K562 (cell line): ENCODE measurements at regions not wholly inside any gene's neighbourhood (a gene's known extent, or its start where the extent isn't known, plus 50 kb on each side); places are given as distances from the start of the nearest gene placed in this dataset.

Source experiments
- ATAC-seq: fragments of 200-7000 bp; cut with Tn5 transposase; 3 replicates; pipeline ENCODE4 v1.9.1; 2020; ENCODE audit warnings: moderate library complexity
- BruUV-seq: library from RNA; stranded (reverse); fragments of 400-500 nt; replicated peaks from 2 replicates; lab custom pipeline; 2021; lab: Mats Ljungman, UMichigan
- CTCF ChIA-PET: fragments of 300-600 bp; formaldehyde crosslinking; extraction: SDS; loops from one replicate; lab custom pipeline; 2021; ENCODE audit warnings: low intra/inter-chr PET ratio; lab: Yijun Ruan, JAX
- POLR2A ChIA-PET: fragments of 300-600, 350-650 bp; sonication (Branson Sonifier 250); formaldehyde crosslinking; extraction: SDS; loops from one replicate; lab custom pipeline; 2021; ENCODE audit warnings: antibody characterized with exemption, inconsistent platforms; lab: Yijun Ruan, JAX
- DNase-seq, 4 experiments: peaks; one replicate each; pipeline versions ENCODE4 v3.0.0 to v3.0.0-alpha.2; 2011 to 2018; ENCODE audit warnings: low spot score in 3 of 4, mixed read lengths in 3 of 4; ENCODE audit errors: extremely low read depth in 1 of 4
- FAIRE-seq: peaks from 2 replicates; lab custom pipeline; 2011; peaks lifted over from hg19 to GRCh38; lab: Jason Lieb, UNC
- H2AFZ ChIP-seq: 2 replicates; pipeline ENCODE4 v1.6.0; 2011; ENCODE audit warnings: low read depth, low read length, control low read depth, inconsistent platforms
- H3K27ac ChIP-seq: fragments of 200-600 bp; 3 replicates; pipeline ENCODE4 v1.8.0; 2011; ENCODE audit warnings: low read depth, mild to moderate bottlenecking, control low read depth, inconsistent platforms, low read length, moderate library complexity, mixed read lengths; ENCODE audit errors: extremely low read depth
- H3K27me3 ChIP-seq, 2 experiments: fragments of 300-600 bp in 1 of 2; 2 replicates in 1 of 2; 3 replicates in 1 of 2; pipeline versions ENCODE4 v1.6.0 to v1.8.0; 2011; ENCODE audit warnings: inconsistent platforms in 2 of 2, low read length in 2 of 2, mild to moderate bottlenecking in 1 of 2, mixed read lengths in 1 of 2, moderate library complexity in 1 of 2; ENCODE audit not compliant: control insufficient read depth in 2 of 2, insufficient read depth in 2 of 2
- H3K36me3 ChIP-seq: fragments of 300-600 bp; 3 replicates; pipeline ENCODE4 v1.8.0; 2011; ENCODE audit warnings: mild to moderate bottlenecking, low read length, inconsistent platforms; ENCODE audit not compliant: control insufficient read depth, insufficient read depth
- H3K4me1 ChIP-seq, 2 experiments: fragments of 200-600 bp in 1 of 2; replicated peaks in 1 of 2; 2 replicates in 1 of 2; 3 replicates in 1 of 2; pipeline versions ENCODE4 v1.5.1 to v1.8.0; 2011; ENCODE audit warnings: inconsistent platforms in 2 of 2, low read length in 2 of 2, mild to moderate bottlenecking in 1 of 2, mixed read lengths in 1 of 2, moderate library complexity in 1 of 2; ENCODE audit not compliant: control insufficient read depth in 2 of 2, insufficient read depth in 2 of 2
- H3K4me2 ChIP-seq: 2 replicates; pipeline ENCODE4 v1.6.1; 2011; ENCODE audit warnings: low read length, control low read depth, inconsistent platforms, mixed read lengths; ENCODE audit not compliant: insufficient read depth
- H3K4me3 ChIP-seq: fragments of 200-600 bp; sonication (generic), shearing (Covaris generic); 2 replicates; pipeline ENCODE4 v1.5.1; 2016; ENCODE audit warnings: control low read depth, inconsistent platforms
- H3K79me2 ChIP-seq: fragments of 200-600 bp; 3 replicates; pipeline ENCODE4 v1.8.0; 2011; ENCODE audit warnings: low read length, inconsistent platforms; ENCODE audit not compliant: control insufficient read depth, insufficient read depth
- H3K9ac ChIP-seq, 2 experiments: 2 replicates each; pipeline versions ENCODE4 v1.6.0 to v1.6.1; 2011; ENCODE audit warnings: low read depth in 2 of 2, low read length in 2 of 2, control low read depth in 1 of 2, inconsistent platforms in 1 of 2, mild to moderate bottlenecking in 1 of 2, mixed read lengths in 1 of 2; ENCODE audit not compliant: insufficient read depth in 1 of 2
- H3K9me1 ChIP-seq: one replicate; pipeline ENCODE4 v1.6.0; 2011; ENCODE audit warnings: inconsistent platforms, mild to moderate bottlenecking, low read length, moderate library complexity; ENCODE audit not compliant: control insufficient read depth, insufficient read depth
- H3K9me3 ChIP-seq: replicated peaks from 2 replicates; pipeline ENCODE4 v1.5.1; 2011; ENCODE audit warnings: low read depth, low read length, inconsistent platforms; ENCODE audit not compliant: control insufficient read depth, insufficient read depth
- H4K20me1 ChIP-seq: replicated peaks from 2 replicates; pipeline ENCODE4 v1.6.1; 2011; ENCODE audit warnings: low read length, inconsistent platforms, mixed read lengths; ENCODE audit not compliant: control insufficient read depth, insufficient read depth
- BRF1 ChIP-seq: IDR thresholded peaks from 3 replicates; pipeline ENCODE4 v1.6.1; 2011; ENCODE audit warnings: borderline replicate concordance, mild to moderate bottlenecking; ENCODE audit not compliant: insufficient read length; ENCODE audit errors: extremely low read depth
- GATAD2B ChIP-seq: fragments of 450-650 bp; IDR thresholded peaks from 2 replicates; pipeline ENCODE4 v1.6.1; 2017; ENCODE audit warnings: mild to moderate bottlenecking, borderline replicate concordance
- GTF2F1 ChIP-seq: IDR thresholded peaks from 2 replicates; pipeline ENCODE4 v1.6.1; 2011; ENCODE audit warnings: low read depth, low read length, improper control_type of control experiment
- KAT2B ChIP-seq: IDR thresholded peaks from one replicate; pipeline ENCODE4 v1.6.1; 2012; ENCODE audit warnings: low read depth, mild to moderate bottlenecking, control low read depth, inconsistent platforms, low read length, moderate library complexity
- RFX1 ChIP-seq: fragments of 450-650 bp; IDR thresholded peaks from 2 replicates; pipeline ENCODE4 v1.6.1; 2016; ENCODE audit warnings: mild to moderate bottlenecking, moderate library complexity
- XRCC4 ChIP-seq: IDR thresholded peaks from one replicate; pipeline ENCODE4 v1.6.1; 2011; ENCODE audit not compliant: insufficient read depth, insufficient read length; ENCODE audit errors: extremely low read depth
- ZFP1 ChIP-seq: fragments of 450-650 bp; formaldehyde crosslinking; IDR thresholded peaks from 2 replicates; pipeline ENCODE4 v1.4.0; 2020; ENCODE audit warnings: mild to moderate bottlenecking, mixed read lengths
- ZNF551 ChIP-seq: fragments of 250-450 bp; sonication (Bioruptor Pico); IDR thresholded peaks from 2 replicates; pipeline ENCODE4 v1.5.0; 2021; ENCODE audit warnings: mild to moderate bottlenecking, moderate library complexity
- ZZZ3 ChIP-seq: fragments of 450-650 bp; IDR thresholded peaks from 2 replicates; pipeline ENCODE4 v1.6.1; 2016; ENCODE audit warnings: antibody characterized with exemption, mild to moderate bottlenecking, moderate library complexity
- WGBS: fragments of 100-300 bp; shearing (Covaris generic); methylation state at CpG from one replicate; pipeline ENCODE4 v1.1.6; 2016; ENCODE audit warnings: low coverage, mixed read lengths; ENCODE audit not compliant: insufficient coverage; ENCODE audit errors: missing lambda C conversion rate; 5-methylcytosine and 5-hydroxymethylcytosine counted together
- in situ Hi-C: fragments of 300-500 bp; cut with MboI; formaldehyde crosslinking; loops from 4 replicates; pipeline ENCODE4 v1.15.0; 2018; ENCODE audit warnings: inconsistent platforms, mixed read lengths
- intact Hi-C: fragments of 100-400 bp; cut with micrococcal nuclease; formaldehyde crosslinking; loops from 2 replicates; pipeline ENCODE4 v1.14.2; 2022

GRCh38 chr10:111344804-111345203 lies 268.0 kb downstream of the ADRA2A start:
- no peaks in the 10 kb centered on the region for H3K4me1 ChIP-seq
- no peaks in the 10 kb centered on the region for H3K9me1 ChIP-seq
- H2AFZ ChIP-seq, result no peak overlapping the region
- ChIA-PET POLR2A (no interaction called here), CTCF (no interaction called here)
- no peak for DNase-seq
- ATAC-seq, result no peak
- no peaks in the 10 kb centered on the region for H3K79me2 ChIP-seq
- in situ Hi-C loops, result no loop called here
- no peaks in the 10 kb centered on the region for H3K27me3 ChIP-seq
- BruUV-seq, result no TSS peak
- H3K4me2 ChIP-seq, result no peak overlapping the region
- WGBS, result 0% methylated on average over 3 of the region's 3 CpGs
- H4K20me1 ChIP-seq, result no peaks in the 10 kb centered on the region
- FAIRE-seq, result no peak
- no peak overlapping the region for H3K9ac ChIP-seq
- H3K4me3 ChIP-seq, result no peak overlapping the region
- intact Hi-C loops, result no loop called here
- H3K36me3 ChIP-seq, result no peaks in the 10 kb centered on the region
- H3K27ac ChIP-seq, result no peak overlapping the region
- H3K9me3 ChIP-seq, result no peaks in the 10 kb centered on the region
- TF ChIP-seq ZFP1 (CRISPR knock-in tag), result no peak
- TF ChIP-seq GTF2F1, result no peak
- TF ChIP-seq ZNF551 (CRISPR knock-in tag), result no peak

GRCh38 chr10:111347386-111348013 lies 270.7 kb downstream of the ADRA2A start:
- intact Hi-C loops, result no loop called here
- ChIA-PET POLR2A (no interaction called here), CTCF (no interaction called here)
- no peak for FAIRE-seq
- H2AFZ ChIP-seq, result no peak overlapping the region
- ATAC-seq, result no peak
- DNase-seq, result no peak
- no peaks in the 10 kb centered on the region for H3K36me3 ChIP-seq
- H3K4me2 ChIP-seq, result no peak overlapping the region
- H3K9ac ChIP-seq, result no peak overlapping the region
- no peak for TF ChIP-seq ZZZ3
- TF ChIP-seq KAT2B, result no peak
- TF ChIP-seq BRF1, result no peak
- no peak for TF ChIP-seq RFX1
- TF ChIP-seq XRCC4, result no peak
- no peak for TF ChIP-seq GATAD2B
- H3K27me3 ChIP-seq, result no peaks in the 10 kb centered on the region
- 2% methylated on average over 6 of the region's 6 CpGs for WGBS
- H4K20me1 ChIP-seq, result no peaks in the 10 kb centered on the region
- H3K4me1 ChIP-seq, result no peaks in the 10 kb centered on the region
- no TSS peak for BruUV-seq
- H3K27ac ChIP-seq, result no peak overlapping the region
- no peaks in the 10 kb centered on the region for H3K79me2 ChIP-seq
- in situ Hi-C loops, result no loop called here
- H3K9me1 ChIP-seq, result no peaks in the 10 kb centered on the region
- no peaks in the 10 kb centered on the region for H3K9me3 ChIP-seq
- no peak overlapping the region for H3K4me3 ChIP-seq
